ENCODE measurements at regions not wholly inside any gene's neighbourhood (a gene's known extent, or its start where the extent isn't known, plus 50 kb on each side); places are given as distances from the start of the nearest gene placed in this dataset.

- Histone ChIP-seq H2AFZ (ENCODE audit: low read depth, low read length, severe bottlenecking) (no peak overlapping the region), H3K9me2 (replicated peaks; ENCODE audit: insufficient read depth, low read length) (no peaks in the 10 kb centered on the region), H3K4me3 (ENCODE audit: insufficient read depth, low read length, poor library complexity, severe bottlenecking) (no peak overlapping the region), H3K79me2 (ENCODE audit: insufficient read depth, low read length) (no peaks in the 10 kb centered on the region), H3K4me2 (ENCODE audit: low read depth, low read length, poor library complexity, severe bottlenecking) (no peak overlapping the region), H4K20me1 (ENCODE audit: low read depth, low read length) (no peaks in the 10 kb centered on the region), H3K9me3 (ENCODE audit: insufficient read depth, low read length) (no peaks in the 10 kb centered on the region), H3F3A (ENCODE audit: insufficient read depth) (no peaks in the 10 kb centered on the region), H3K36me3 (ENCODE audit: low read length) (no peaks in the 10 kb centered on the region), H3K27me3 (ENCODE audit: low read length) (no peaks in the 10 kb centered on the region), H3K9ac (ENCODE audit: low read length) (no peak overlapping the region), H3K27ac (ENCODE audit: low read depth, low read length) (no peak overlapping the region)
- TF ChIP-seq EZH2phosphoT487 (conservative IDR thresholded peaks at IDR 0.05; ENCODE audit: low read length): no peak
- no peak for TF ChIP-seq CTCF (IDR thresholded peaks at IDR 0.05; ENCODE audit: insufficient read depth, low read length, poor library complexity, severe bottlenecking)
Observed at GRCh38 chr3:115204475-115204874, 57.4 kb upstream of the ZBTB20 start.

GRCh38 chr3:115208066-115208750 is 61.1 kb upstream of the ZBTB20 start:
- Histone ChIP-seq H3K4me2 (ENCODE audit: low read depth, low read length, poor library complexity, severe bottlenecking) (no peak overlapping the region), H3K9me3 (ENCODE audit: insufficient read depth, low read length) (no peaks in the 10 kb centered on the region), H3K9me2 (replicated peaks; ENCODE audit: insufficient read depth, low read length) (no peaks in the 10 kb centered on the region), H3F3A (ENCODE audit: insufficient read depth) (no peaks in the 10 kb centered on the region), H2AFZ (ENCODE audit: low read depth, low read length, severe bottlenecking) (no peak overlapping the region), H3K79me2 (ENCODE audit: insufficient read depth, low read length) (no peaks in the 10 kb centered on the region), H3K27ac (ENCODE audit: low read depth, low read length) (no peak overlapping the region), H4K20me1 (ENCODE audit: low read depth, low read length) (no peaks in the 10 kb centered on the region), H3K4me3 (ENCODE audit: insufficient read depth, low read length, poor library complexity, severe bottlenecking) (no peak overlapping the region), H3K27me3 (ENCODE audit: low read length) (no peaks in the 10 kb centered on the region), H3K36me3 (ENCODE audit: low read length) (no peaks in the 10 kb centered on the region), H3K9ac (ENCODE audit: low read length) (no peak overlapping the region)
- TF ChIP-seq CTCF (IDR thresholded peaks at IDR 0.05; ENCODE audit: insufficient read depth, low read length, poor library complexity, severe bottlenecking) (no peak), EZH2phosphoT487 (conservative IDR thresholded peaks at IDR 0.05; ENCODE audit: low read length) (no peak)

GRCh38 chr3:115211810-115212492 is 64.9 kb upstream of the ZBTB20 start:
- TF ChIP-seq CTCF (IDR thresholded peaks at IDR 0.05; ENCODE audit: insufficient read depth, low read length, poor library complexity, severe bottlenecking): no peak
- no peak for TF ChIP-seq EZH2phosphoT487 (conservative IDR thresholded peaks at IDR 0.05; ENCODE audit: low read length)
- Histone ChIP-seq H3K27me3 (ENCODE audit: low read length) (no peaks in the 10 kb centered on the region), H3K9me2 (replicated peaks; ENCODE audit: insufficient read depth, low read length) (no peaks in the 10 kb centered on the region), H3K27ac (ENCODE audit: low read depth, low read length) (no peak overlapping the region), H3K9me3 (ENCODE audit: insufficient read depth, low read length) (no peaks in the 10 kb centered on the region), H4K20me1 (ENCODE audit: low read depth, low read length) (no peaks in the 10 kb centered on the region), H3K79me2 (ENCODE audit: insufficient read depth, low read length) (no peaks in the 10 kb centered on the region), H3K4me2 (ENCODE audit: low read depth, low read length, poor library complexity, severe bottlenecking) (no peak overlapping the region), H3K36me3 (ENCODE audit: low read length) (no peaks in the 10 kb centered on the region), H3F3A (ENCODE audit: insufficient read depth) (no peaks in the 10 kb centered on the region), H2AFZ (ENCODE audit: low read depth, low read length, severe bottlenecking) (no peak overlapping the region), H3K9ac (ENCODE audit: low read length) (no peak overlapping the region), H3K4me3 (ENCODE audit: insufficient read depth, low read length, poor library complexity, severe bottlenecking) (no peak overlapping the region)

Data from SU-DHL-6 (cell line).